Activated CD4-positive, alpha-beta T cell treated with anti-CD3 and anti-CD28 coated beads, Interleukin-2, amount 50 U/mL, for 4 hours (primary cell): ENCODE measurements at regions not wholly inside any gene's neighbourhood (a gene's known extent, or its start where the extent isn't known, plus 50 kb on each side); places are given as distances from the start of the nearest gene placed in this dataset.

Source experiments
- DNase-seq, 2 experiments: peaks; one replicate each; pipeline ENCODE4 v3.0.0-alpha.2; 2020

- DNase-seq, result no peak
Measured at GRCh38 chr4:111631215-111631999, 513.8 kb upstream of the FAM241A start.

GRCh38 chr4:111632641-111633151 lies 512.6 kb upstream of the FAM241A start:
- DNase-seq, result no peak

GRCh38 chr4:111633663-111634266 lies 511.5 kb upstream of the FAM241A start:
- no peak for DNase-seq

- DNase-seq, result no peak
Measured at GRCh38 chr4:111635646-111636045, 509.6 kb upstream of the FAM241A start.

GRCh38 chr4:111636961-111637585 lies 508.2 kb upstream of the FAM241A start:
- DNase-seq, result no peak

- DNase-seq, result no peak
Measured at GRCh38 chr4:111639120-111639690, 506.0 kb upstream of the FAM241A start.

- DNase-seq, result no peak
Measured at GRCh38 chr4:111639876-111640275, 505.4 kb upstream of the FAM241A start.

- no peak for DNase-seq
Measured at GRCh38 chr4:111641813-111642579, 503.3 kb upstream of the FAM241A start.

- no peak for DNase-seq
Measured at GRCh38 chr4:111648056-111648455, 497.2 kb upstream of the FAM241A start.

- DNase-seq, result no peak
Measured at GRCh38 chr4:111649308-111649707, 495.9 kb upstream of the FAM241A start.

- DNase-seq, result no peak
Measured at GRCh38 chr4:111650146-111650545, 495.1 kb upstream of the FAM241A start.

GRCh38 chr4:111650674-111651086 lies 494.6 kb upstream of the FAM241A start:
- DNase-seq, result no peak

GRCh38 chr4:111652236-111652635 lies 493.0 kb upstream of the FAM241A start:
- DNase-seq, result no peak

GRCh38 chr4:111652986-111653385 lies 492.3 kb upstream of the FAM241A start:
- no peak for DNase-seq

GRCh38 chr4:111662496-111662895 lies 482.8 kb upstream of the FAM241A start:
- no peak for DNase-seq

- DNase-seq, result no peak
Measured at GRCh38 chr4:111664308-111664945, 480.8 kb upstream of the FAM241A start.

GRCh38 chr4:111666826-111667360 lies 478.4 kb upstream of the FAM241A start:
- no peak for DNase-seq

- no peak for DNase-seq
Measured at GRCh38 chr4:111671756-111672155, 473.5 kb upstream of the FAM241A start.

GRCh38 chr4:111675746-111676145 lies 469.5 kb upstream of the FAM241A start:
- DNase-seq, result no peak

GRCh38 chr4:111676533-111676932 lies 468.7 kb upstream of the FAM241A start:
- DNase-seq, result no peak

- DNase-seq, result no peak
Measured at GRCh38 chr4:111678479-111678878, 466.8 kb upstream of the FAM241A start.

- DNase-seq, result no peak
Measured at GRCh38 chr4:111678908-111679307, 466.3 kb upstream of the FAM241A start.
